Hippocampal formation (tissue), 2 donors: ENCODE measurements at regions not wholly inside any gene's neighbourhood (a gene's known extent, or its start where the extent isn't known, plus 50 kb on each side); places are given as distances from the start of the nearest gene placed in this dataset.
A peak's percentile ranks its signal among the peaks of the same experiment; 100 is the strongest.
"Not testable (repeated sequence)": the region's sequence is repeated elsewhere in the genome, so short reads cannot be mapped to it uniquely, and the experiment has no call there.

Experiments used
- DNase-seq, 2 donors: peaks; one replicate each; lab custom pipeline; 2025; lab: John Stamatoyannopoulos, UW

DNA sequence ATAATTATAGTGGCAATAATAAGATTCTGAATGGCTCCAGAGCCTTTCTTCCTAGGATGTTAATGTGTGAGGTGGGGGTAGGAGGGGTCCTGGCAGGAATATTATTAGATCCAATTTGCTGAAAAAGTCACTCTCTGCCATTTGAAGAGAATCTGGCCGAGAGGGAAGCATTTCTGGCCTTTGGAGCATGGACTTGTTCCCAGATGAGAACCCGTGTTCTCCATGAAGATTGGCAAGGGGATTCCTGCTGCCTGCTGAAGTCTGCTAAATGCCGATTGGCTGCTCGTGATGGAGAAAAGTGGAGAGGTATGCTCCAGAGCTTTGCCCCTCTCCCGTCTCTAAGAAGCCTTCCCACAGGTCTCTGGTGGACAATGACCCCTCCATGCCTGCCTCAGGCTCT, 135.6 kb downstream of the TRIM43 start:
- not testable (repeated sequence) for DNase-seq

DNA sequence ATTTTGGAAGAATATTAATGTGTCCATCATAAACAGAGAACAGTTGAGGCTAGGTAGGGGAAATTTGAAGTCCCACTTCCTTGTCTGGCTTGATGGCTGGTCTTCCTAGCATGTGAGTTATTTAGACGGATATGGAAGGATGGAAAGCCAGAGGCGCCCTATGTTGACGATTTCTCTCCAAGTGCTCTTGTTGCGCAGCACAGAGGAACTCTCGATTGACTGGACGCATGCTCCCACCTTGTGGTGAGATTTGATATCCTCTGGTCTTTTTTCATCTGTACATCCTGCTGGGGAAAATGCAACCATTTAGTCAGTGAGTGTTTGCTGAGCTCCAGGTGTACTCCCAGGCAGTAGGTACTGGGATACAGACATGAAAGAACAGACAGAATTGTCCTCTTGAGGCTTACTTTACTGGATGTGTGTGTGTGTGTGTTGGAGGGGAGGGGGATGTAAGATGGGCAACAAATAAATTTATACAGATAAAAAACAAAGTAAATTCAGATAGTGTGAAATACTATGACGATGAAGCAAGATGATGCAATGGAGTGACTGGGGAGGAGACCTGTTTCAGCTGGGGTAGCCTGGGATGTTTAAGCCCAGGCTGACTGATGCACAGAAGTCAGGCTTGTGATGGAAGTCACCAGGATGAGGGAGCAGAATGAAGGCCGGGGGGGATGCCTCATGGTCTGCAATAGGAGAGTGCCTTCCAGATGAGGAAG, 137.2 kb downstream of the TRIM43 start:
- DNase-seq = peak; percentile 63 to 85

DNA sequence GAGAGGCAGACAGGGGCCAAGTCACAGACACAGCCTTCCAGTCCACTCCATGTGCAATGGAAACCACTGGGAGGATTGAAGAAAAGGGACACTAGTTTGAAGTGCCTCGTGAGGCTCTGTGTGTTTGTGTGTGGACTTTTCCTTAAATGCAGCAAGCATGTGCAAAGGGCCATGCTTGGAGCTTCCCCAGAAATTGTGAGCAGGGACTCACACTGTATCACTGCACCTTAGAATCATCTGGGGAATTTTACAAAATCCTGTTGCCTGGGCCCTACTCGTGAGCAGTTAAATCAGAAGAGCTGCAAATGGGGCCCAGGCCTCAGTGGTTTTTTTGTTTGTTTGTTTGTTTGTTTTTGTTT, 137.8 kb downstream of the TRIM43 start:
- no peak for DNase-seq

DNA sequence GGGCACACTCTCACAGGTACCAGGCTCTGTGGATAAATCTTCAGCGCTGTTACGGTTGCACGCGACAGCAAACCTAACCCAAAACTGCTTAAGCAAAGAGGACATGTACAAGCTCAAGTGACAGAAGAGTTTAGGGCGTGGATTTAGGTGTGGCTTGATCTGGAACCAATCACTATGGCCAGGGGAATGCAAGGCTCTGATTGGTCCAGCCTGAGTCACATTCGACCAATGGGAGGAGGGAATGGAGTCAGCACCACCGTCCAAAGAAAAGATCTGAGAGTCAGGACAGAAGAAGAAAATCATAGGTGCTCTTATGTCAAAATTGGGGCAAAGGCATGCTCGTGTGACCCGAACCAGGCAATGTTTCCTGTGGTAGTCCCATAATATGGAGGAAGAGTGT, 139.0 kb downstream of the TRIM43 start:
- DNase-seq = no peak

DNA sequence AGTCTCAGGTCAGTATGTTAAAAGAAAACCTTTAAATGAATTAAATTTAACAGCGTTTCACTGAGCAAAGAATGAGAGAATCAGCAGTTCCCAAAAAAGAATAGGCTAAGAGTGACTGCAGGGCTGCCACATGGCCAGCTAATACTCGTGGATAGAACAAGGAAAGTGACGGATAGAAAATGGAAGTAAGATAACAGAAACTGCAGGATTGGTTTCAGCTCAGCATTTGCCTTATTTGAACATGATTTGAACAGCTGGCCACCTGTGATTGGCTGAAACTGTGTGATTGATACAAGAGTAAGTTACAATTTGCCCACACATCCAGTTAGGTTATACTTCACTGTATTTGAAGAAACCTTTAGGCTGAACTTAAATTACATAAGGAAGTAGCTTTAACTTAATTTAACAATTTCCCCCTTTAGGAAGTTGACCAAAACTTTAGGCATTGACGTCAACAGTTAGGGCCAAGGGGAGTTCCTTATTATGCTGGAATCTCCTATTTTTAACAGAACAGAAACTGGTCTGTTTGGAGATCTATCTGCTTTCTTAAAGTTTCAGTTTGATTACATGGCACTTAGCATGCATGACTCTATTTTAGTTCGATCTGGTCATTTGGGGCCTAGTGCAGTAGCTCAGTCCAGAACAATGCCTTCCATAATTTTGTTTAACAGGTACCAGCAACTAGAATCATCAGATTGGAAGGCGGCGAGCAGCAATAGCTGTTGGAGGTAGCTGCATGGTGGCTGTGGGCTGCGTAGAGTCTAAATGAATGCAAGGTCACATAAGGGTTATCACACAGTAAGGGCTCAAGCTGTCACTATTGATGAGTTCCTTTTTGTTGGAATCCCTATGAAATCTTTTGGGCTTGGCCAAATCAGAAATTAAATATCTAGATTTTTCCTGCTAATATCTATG, 143.4 kb downstream of the TRIM43 start:
- no peak for DNase-seq

DNA sequence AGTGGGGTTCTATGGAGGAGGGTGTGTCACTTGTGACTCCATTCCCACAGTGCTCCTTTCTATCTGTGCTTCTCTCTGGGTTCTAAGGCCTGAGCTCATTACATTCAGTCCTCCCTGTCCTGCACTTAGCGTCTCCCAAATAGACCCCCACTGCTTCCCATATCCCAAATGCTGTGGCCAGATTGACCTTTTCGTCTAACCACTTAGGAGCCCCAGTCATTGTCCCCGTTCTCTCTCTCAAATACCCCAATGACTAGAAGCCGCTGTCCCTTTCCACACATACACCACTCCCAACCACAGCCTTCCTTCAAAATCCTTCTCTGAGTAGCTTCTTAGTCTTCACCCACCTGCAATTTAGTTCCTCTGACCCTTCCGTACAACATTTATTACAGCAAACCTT, 146.5 kb downstream of the TRIM43 start:
- no peak for DNase-seq

DNA sequence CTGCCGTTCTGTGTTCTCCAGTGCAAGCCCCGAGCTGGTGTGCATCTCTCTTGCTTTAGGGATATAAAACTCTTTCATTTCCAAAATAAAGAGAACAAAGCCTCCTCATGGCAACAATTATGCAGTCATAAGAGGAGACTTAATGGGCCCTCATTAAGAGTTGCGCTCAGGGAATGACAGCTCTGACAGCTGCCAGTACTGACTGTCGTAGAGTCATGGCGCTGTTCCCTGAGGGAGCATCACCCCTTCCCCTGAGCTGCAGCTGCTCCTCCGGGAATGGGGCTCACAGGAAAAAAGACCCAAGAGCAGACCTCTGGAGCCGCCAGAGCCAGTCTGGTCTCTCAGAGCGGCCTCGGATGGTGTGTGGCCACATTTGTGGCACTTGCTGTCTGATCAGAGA, 160.3 kb downstream of the TRIM43 start:
- not testable (repeated sequence) for DNase-seq

DNA sequence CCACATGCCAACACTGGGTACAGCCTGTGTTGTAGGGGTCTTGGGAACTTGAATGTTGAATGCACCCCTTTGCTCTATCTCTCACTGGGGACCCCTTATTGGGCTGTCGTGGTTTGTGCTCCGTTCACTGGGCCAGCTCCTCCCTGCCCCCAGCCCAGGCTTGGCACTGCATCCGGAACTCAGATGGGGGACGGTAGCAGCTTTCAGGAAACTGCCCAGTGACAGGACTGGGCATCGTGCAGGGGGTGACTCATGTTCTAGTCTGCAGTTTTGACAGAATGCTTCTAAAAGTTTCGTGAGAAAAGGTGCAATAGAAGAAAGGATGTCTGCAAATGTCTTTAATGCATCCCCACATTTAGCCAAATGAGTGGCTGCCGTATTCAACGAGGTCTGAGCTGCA, 162.0 kb downstream of the TRIM43 start:
- not testable (repeated sequence) for DNase-seq

DNA sequence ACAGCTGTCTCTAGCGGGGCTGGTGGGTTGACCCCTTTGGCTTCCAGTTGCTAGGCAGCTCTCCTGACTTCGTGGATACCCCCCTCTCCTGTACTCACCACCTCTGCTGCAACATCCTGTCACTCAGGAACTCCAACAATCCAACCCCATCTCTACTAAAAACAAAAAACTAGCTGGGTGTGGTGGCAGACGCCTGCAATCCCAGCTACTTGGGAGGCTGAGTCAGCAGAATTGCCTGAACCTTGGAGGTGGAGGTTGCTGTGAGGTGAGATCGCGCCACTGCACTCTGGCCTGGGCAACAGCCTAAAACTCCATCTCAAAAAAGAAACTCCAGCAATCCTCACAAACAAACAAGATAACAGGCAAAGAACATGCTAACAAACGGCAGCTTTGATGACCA, 162.4 kb downstream of the TRIM43 start:
- DNase-seq = not testable (repeated sequence)

DNA sequence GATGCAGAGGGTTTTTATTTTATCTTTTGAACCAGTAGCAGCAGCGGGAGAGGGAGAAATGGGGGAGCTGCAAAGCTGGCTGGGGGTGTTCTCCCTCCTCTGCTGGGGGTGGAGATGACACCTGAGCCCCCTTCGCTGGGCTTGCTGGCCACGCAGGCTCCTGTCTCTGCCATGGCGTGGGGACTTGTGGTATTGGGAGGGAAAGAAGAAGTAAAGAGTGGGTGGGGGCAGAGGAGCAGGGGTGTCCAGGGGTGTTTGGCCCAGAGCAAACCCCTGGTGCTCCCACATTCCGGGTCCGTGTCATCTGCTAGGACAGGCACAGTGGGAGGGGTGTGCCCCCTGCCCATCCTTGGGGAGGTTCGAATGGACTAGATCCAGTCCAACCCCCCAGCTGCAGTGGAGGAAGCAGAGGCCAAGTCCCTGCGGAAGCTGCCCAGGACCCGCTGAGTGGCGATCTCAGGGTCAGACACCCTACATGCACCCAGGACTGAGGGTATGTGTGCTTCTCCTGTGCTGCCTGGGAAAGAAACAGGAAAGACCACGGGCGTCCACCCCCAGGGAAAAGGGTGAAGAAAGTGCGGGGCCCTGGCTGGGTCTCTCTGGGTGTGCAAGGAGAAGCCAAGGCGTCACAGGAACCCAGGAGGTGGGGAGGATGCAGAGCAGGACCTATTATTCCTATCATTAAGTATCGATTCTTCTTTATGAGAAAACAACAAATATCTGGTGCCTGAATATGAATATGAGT, 163.2 kb downstream of the TRIM43 start:
- DNase-seq = not testable (repeated sequence)

DNA sequence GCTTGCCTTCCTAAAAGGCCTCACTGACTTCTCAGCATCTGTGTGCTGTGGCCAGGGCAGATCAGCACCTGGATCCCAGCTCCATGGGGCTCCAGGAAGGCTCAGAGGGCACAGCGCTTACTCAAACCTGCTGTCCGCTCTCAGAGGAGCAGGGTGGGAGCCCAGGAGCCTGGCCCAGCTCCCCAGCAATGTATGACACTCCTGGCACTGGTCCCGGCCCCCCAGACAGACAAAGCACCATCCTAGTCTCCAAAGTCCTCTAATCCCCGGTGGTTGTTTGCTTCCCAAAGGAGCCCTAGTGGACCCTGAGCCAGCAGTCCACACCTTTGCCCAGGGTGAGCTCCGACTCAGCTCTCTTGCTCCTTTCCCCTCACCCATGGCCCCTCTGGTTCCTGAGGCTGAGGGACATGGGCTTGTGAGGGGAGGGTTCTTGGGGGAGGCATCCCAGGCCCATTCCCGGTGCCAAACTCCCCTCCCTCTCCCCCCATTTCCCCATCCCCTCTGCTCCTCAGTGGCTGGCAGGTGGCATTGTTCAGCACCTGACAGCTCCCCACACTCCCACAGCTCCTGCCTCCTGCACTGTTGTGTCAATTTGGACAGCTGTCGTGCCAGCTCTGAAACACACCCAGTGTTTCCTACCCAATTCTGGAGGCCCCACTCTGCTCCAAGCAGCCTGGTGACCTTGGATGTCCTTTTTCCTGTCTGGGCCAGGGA, 164.3 kb downstream of the TRIM43 start:
- DNase-seq = not testable (repeated sequence)

DNA sequence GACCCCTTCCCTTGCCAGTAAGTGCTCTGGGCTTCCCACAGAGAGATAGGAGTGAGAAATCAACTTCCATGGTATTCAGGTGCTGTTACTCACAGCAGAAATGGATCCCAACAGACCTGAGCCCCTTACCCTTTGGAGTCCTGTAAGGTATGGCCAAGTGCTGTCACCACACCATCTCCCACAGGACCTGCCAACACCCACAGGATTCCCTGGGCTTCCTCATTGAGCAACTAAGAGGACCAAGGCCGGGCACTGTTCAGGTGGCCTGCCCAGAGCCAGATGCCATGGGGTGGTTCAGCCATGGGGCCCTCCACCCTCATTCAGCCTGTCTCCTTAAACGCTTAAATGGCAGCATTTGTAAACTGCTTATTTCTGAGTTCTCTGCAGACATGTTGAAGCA, 166.2 kb downstream of the TRIM43 start:
- no peak for DNase-seq

DNA sequence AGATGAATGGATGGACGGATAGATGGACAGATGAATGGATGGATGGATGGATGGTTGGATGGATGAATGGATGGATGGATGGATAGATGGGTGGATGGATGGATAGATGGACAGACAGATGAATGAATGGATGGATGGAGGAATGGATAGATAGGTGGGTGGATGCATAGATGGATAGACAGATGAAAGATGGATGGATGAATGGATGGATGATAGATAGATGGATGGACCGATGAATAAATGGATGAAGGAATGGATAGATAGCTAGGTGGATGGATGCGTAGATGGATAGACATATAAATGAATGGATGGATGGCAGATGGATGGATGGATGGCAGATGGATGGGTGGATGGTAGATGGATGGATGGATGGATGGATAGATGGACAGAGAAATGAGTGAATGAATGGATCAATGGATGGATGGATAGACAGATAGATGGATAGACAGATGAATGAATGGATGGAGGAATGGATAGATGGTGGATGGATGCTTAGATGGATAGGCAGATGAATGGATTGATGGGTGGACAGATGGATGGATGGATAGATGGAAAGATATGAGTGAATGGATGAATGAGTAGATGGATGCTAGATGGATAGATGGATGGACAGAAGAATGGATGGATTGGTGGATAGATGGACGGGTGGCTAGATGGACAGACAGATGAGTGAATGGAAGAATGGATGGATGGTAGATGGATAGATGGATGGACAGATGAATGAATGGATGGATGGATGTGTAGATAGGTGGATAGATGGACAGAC, 167.9 kb downstream of the TRIM43 start:
- no peak for DNase-seq

DNA sequence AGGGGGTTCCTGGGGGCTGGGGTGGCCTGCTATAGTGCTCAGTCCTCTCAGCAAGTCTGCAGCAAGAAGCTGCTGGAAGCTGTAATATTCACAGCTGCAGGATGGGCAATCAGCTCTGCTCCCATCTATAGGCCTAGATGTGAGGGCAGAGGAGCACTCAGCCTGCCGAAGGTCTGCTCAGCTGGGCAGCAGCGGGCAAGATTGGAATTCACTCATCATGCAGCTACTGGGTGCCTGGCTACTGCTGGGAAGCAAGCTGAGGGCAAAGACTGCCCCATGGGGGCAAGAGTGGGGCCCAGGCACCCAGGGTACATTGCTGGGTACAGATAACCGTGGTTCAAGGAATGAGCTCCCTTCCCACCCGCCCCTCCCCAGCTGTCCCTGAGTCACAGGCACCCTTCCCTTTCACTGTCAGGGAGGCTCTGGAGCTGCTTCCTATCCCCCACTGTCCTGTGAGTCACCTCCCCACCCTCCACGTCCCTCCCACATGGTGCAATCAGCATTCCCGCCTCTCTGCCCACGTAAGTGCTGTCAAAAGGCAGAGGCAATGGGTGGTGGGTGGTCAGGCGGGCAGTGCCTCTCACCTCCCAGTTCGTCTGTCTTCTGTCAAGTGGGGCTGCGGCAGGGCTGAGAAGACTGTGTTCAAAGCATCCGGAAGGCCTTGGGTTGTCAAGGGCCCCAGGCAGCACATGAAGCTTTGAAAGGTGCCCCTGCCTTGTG, 169.2 kb downstream of the TRIM43 start:
- no peak for DNase-seq

DNA sequence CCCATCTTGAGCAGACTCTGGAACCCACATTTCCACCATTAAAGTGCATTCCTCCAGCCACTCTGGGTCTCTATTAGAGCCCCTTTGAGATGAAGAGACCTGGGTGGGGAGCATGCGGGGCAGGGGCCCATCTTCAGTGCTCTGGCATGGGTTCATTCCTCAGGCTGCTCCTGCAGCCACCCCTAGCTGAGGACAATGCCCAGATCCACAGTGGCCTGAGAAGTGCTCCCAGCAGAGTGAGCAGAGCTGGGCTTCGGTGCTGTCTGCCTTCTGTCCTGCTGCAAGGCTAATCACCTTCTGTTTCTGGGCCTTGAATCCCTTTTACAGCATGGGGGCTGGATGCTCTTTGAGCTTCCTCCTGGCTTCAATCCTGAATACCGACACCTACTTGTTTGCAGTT, 169.8 kb downstream of the TRIM43 start:
- DNase-seq = no peak

DNA sequence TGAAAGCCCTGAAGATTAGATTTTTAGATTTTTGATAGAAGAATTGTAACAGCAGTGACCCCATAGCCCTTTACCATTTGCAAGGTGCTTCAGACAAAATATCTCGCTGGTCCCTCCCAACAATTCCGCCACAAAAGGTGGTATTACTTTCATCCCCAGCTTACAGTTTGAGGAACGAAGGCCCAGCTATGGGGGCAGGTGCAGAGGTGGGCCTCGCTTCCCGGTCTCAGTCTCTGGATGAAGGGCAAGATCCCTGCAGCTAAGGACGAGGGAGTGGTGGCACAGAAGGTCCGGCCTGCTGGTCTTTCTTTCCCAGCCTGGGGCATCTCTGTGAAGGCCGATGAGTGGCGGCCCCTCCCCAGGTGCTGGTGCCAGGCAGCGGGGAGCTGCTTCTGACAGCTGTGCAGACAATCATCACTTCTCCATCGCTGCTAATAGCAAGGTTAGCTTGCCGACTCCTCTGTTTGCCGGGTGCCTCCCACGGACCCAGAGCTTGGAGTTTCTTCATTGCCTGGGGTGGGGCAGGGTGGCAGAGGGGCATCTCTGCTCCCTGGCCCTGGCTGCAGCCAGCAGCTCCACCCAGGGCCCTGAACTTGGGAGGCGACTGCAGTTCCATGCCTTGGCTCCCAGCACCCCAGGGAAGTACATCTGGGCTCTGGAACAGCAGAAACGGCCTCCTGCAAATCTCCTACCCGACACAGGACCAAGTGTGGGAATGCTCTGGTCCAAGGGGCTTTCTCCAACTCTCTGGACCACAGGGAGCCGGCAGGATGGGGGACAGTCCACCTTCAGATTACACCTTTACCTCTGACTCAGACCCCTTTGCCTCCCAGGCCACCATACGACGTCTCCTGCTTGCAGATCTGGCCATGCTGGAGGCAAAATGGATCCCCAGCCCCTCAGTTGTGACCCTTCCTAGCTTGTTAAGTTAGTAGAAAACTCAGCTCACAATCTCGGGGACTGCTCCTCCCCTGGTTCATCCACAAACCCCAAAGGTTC, 170.5 kb downstream of the TRIM43 start:
- not testable (repeated sequence) for DNase-seq

DNA sequence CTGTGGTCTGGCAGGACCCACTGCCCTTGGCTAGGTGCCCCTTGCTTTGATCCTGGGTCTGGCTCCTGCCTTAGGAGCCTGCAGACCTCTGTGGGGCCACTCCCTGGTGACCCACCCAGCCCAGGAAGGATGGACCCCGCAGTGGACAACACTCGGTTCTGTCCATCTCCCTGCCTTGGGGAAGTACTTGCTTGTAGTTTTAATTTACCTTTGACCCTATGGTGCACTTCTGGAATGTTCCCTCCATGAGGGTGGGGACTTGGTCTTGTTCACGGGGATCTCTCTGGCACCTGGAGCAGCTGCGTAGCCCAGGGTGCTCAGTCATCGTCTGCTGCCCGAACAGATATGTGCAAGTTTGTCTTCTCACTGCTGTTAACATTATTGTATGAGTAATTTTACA, 171.3 kb downstream of the TRIM43 start:
- not testable (repeated sequence) for DNase-seq

DNA sequence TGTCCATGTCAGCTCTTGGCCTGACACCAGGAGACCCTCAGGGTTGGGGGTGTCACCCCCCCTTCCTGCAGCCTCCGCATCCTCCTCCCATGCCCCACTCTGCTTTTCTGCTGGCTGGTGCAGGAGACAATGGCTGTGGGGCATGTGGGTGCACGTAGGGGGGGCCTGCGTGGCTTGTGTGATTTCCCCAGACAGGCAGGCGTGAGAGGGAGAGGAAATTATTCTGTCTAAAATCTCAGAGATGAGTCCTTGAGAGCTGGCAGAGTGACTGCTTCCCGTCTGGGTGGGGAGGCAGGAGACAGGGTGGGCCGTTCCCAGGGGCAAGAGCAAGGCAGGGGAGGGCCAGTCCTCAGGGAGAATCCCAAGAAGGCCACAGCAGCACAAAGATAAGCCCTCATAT, 173.2 kb downstream of the TRIM43 start:
- not testable (repeated sequence) for DNase-seq
